ENCODE measurements at regions not wholly inside any gene's neighbourhood (a gene's known extent, or its start where the extent isn't known, plus 50 kb on each side); places are given as distances from the start of the nearest gene placed in this dataset.

GRCh38 chr13:24071016-24071415, 89.5 kb upstream of the SPATA13 start:
- TF ChIP-seq, protein P1, sequence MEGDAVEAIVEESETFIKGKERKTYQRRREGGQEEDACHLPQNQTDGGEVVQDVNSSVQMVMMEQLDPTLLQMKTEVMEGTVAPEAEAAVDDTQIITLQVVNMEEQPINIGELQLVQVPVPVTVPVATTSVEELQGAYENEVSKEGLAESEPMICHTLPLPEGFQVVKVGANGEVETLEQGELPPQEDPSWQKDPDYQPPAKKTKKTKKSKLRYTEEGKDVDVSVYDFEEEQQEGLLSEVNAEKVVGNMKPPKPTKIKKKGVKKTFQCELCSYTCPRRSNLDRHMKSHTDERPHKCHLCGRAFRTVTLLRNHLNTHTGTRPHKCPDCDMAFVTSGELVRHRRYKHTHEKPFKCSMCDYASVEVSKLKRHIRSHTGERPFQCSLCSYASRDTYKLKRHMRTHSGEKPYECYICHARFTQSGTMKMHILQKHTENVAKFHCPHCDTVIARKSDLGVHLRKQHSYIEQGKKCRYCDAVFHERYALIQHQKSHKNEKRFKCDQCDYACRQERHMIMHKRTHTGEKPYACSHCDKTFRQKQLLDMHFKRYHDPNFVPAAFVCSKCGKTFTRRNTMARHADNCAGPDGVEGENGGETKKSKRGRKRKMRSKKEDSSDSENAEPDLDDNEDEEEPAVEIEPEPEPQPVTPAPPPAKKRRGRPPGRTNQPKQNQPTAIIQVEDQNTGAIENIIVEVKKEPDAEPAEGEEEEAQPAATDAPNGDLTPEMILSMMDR (IDR thresholded peaks at IDR 0.05; ENCODE audit: unreplicated experiment): no peak
- Mint-ChIP-seq H3K36me3 (no peaks in the 10 kb centered on the region), H3K27ac (no peak overlapping the region), H3K4me1 (no peaks in the 10 kb centered on the region), H3K27me3 (ENCODE audit: low read depth) (no peaks in the 10 kb centered on the region), H3K4me3 (no peak overlapping the region), H3K9me3 (peaks cover 5% of the 10 kb centered on the region)
- DNase-seq (ENCODE audit: low spot score in 2 of 2, unreplicated experiment in 2 of 2): no peak

DNA sequence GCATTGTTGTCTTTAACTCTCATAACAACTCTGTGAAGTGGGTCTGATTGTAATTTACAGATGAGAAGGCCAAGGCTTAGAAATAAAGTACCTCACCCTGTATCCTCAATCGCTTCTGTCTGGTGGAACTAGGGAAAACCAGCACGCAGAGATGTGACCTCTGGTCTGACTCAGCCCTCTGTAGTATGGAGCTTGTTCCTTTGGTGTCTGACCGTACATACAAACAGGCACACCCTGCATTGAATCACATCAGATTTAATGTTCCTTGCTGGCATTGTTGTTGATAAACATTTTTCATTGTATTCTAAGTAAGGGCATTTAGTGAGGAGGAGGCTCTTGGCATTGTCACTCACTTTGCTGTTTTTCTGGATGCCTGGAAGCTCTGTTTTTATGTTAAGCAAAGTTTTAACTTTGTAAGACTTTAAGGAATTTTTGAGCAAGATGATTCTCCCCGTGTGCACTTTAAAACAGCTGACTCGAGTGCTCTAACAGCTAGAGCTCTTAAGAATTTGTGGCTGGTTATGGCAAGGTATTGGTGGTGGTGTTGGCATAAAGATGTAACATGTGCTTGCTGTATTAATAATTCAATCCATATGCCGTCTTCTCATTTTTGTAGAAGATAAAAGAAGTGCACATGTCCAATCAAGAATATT, 89.0 kb upstream of the SPATA13 start:
- Mint-ChIP-seq H3K36me3 (no peaks in the 10 kb centered on the region), H3K4me3 (no peak overlapping the region), H3K27ac (no peak overlapping the region)

DNA sequence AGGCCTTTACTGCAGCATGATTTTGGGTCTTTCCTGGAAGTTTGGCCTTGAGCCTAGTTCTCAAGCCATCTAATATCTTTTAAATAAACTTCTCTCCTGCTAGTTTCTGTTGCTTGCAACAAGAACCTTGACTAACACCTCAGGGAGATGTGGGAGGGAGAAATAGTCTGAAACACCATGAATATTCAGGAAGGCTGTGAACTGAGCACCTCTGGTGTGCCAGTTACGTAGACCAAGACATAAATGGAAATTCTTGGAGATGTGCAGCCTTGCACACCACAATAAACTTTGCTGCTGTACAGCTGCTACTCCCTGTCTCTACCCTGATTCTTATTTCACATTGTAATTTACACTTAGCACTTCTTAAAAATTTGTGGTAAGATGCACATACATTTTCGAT, 86.9 kb upstream of the SPATA13 start:
- TF ChIP-seq, protein P1 (IDR thresholded peaks at IDR 0.05; ENCODE audit: unreplicated experiment): no peak
- no peak for DNase-seq (ENCODE audit: low spot score in 2 of 2, unreplicated experiment in 2 of 2)
- Mint-ChIP-seq H3K4me1 (no peaks in the 10 kb centered on the region), H3K27ac (no peak overlapping the region), H3K4me3 (no peak overlapping the region), H3K36me3 (no peaks in the 10 kb centered on the region), H3K27me3 (ENCODE audit: low read depth) (no peaks in the 10 kb centered on the region), H3K9me3 (no peaks in the 10 kb centered on the region)

More for the DNA sequence above, 89.0 kb upstream of the SPATA13 start:
- no peaks in the 10 kb centered on the region for H3K27me3 Mint-ChIP-seq (ENCODE audit: low read depth)
- H3K4me1 Mint-ChIP-seq: no peaks in the 10 kb centered on the region
- peaks cover 5% of the 10 kb centered on the region for H3K9me3 Mint-ChIP-seq
- TF ChIP-seq, protein P1 (IDR thresholded peaks at IDR 0.05; ENCODE audit: unreplicated experiment): no peak
- DNase-seq (ENCODE audit: low spot score in 2 of 2, unreplicated experiment in 2 of 2): no peak

DNA sequence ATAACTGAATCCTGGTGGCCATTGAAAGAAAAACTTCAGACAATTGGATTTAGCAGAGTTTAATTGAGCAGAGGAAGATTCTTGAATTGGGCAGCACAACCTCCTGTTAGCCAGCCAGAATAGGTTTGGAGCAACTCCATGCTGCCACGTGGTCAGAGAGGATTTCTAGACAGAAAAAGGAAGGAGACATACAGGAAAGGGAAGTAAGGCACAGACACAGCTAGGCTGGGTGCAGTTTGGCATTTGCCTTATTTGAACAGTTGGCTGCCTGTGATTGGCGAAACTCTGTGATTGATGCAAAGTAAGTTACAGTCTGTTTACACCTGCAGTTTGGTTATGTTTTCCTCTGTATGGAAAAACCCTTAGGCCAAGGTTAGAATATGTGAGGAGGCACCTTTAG, 85.8 kb upstream of the SPATA13 start:
- no peaks in the 10 kb centered on the region for H3K4me1 Mint-ChIP-seq
- TF ChIP-seq, protein P1 (IDR thresholded peaks at IDR 0.05; ENCODE audit: unreplicated experiment): no peak
- no peaks in the 10 kb centered on the region for H3K36me3 Mint-ChIP-seq
- no peak overlapping the region for H3K27ac Mint-ChIP-seq
- DNase-seq (ENCODE audit: low spot score in 2 of 2, unreplicated experiment in 2 of 2): no peak
- no peaks in the 10 kb centered on the region for H3K27me3 Mint-ChIP-seq (ENCODE audit: low read depth)
- no peak overlapping the region for H3K4me3 Mint-ChIP-seq
- H3K9me3 Mint-ChIP-seq: no peaks in the 10 kb centered on the region

GRCh38 chr13:24075137-24075975, 85.2 kb upstream of the SPATA13 start:
- Mint-ChIP-seq H3K4me1 (no peaks in the 10 kb centered on the region), H3K27ac (no peak overlapping the region), H3K36me3 (no peaks in the 10 kb centered on the region), H3K4me3 (no peak overlapping the region), H3K27me3 (ENCODE audit: low read depth) (no peaks in the 10 kb centered on the region), H3K9me3 (no peaks in the 10 kb centered on the region)
- no peak for DNase-seq (ENCODE audit: low spot score in 2 of 2, unreplicated experiment in 2 of 2)
- TF ChIP-seq, protein P1 (IDR thresholded peaks at IDR 0.05; ENCODE audit: unreplicated experiment): no peak
